Endothelial cell of hepatic sinusoid (primary cell): ENCODE measurements at regions not wholly inside any gene's neighbourhood (a gene's known extent, or its start where the extent isn't known, plus 50 kb on each side); places are given as distances from the start of the nearest gene placed in this dataset.
"Not testable (repeated sequence)": the region's sequence is repeated elsewhere in the genome, so short reads cannot be mapped to it uniquely, and the experiment has no call there.

Experiments
- in situ Hi-C: cut with HindIII; loops from 2 replicates; pipeline ENCODE4 v1.10.0; 2017; ENCODE audit warnings: low sequenced_read_pairs

DNA sequence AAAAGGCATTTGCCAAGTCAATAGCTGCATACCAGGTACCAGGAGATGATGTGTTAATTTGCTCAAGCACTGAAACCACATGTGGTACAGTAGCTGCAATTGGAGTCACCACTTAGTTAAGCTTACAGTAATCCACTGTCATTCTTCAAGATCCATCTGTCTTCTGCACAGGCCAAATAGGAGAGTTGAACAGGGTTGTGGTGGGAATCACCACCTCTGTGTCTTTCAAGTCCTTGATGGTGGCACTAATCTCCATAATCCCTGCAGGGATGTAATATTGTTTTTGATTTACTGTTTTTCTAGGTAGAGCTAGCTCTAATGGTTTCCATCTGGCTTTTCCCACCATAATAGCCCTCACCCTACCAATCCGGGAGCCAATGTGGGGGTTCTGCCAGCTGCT lies 91.9 kb downstream of the FCRL5 start:
- in situ Hi-C loops, result no loop called here

- in situ Hi-C loops, result no loop called here
Measured at GRCh38 chr1:157457279-157457678, 95.0 kb downstream of the FCRL5 start.

GRCh38 chr1:157455318-157455717 lies 97.0 kb downstream of the FCRL5 start:
- in situ Hi-C loops, result no loop called here

- in situ Hi-C loops, result no loop called here
Measured at GRCh38 chr1:157450106-157450505, 102.2 kb downstream of the FCRL5 start.

DNA sequence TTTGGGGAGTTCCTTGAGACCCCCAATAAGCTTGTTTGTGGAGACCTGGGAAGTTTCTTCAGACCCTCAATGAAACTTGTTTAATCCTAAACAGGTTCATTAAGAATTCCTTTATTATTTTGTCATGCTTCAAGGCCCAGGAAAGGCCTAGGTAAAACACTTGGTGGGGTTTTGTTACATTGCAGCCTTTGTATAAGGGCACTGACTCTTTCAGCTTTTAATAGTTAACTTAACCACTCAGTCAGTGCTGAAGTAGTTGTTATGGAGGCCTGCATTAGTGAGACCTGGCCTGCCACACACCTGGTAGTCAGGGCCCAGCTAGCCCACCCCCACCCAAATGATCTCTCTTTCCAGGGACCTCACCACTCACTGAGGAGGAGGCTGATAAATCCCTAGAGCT lies 103.7 kb downstream of the FCRL5 start:
- in situ Hi-C loops, result no loop called here

GRCh38 chr1:157446356-157446755 lies 106.0 kb downstream of the FCRL5 start:
- in situ Hi-C loops, result not testable (repeated sequence)

DNA sequence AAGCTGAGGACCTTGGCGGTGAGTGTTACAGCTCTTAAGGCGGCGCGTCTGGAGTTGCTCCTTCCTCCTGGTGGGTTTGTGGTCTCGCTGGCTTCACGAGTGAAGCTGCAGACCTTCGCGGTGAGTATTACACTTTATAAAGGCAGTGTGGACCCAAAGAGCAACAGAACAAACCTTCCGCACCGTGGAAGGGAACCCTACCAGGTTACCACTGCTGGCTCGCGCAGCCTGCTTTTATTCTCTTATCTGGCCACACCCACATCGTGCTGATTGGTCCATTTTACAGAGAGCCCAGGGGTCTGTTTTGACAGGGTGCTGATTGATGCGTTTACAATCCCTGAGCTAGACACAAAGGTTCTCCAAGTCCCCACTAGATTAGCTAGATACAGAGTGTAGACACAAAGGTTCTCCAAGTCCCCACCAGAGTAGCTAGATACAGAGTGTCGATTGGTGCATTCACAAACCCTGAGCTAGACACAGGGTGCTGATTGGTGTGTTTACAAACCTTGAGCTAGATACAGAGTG lies 106.6 kb downstream of the FCRL5 start:
- in situ Hi-C loops, result not testable (repeated sequence)

- in situ Hi-C loops, result no loop called here
Measured at GRCh38 chr1:157442065-157442464, 110.2 kb downstream of the FCRL5 start.

DNA sequence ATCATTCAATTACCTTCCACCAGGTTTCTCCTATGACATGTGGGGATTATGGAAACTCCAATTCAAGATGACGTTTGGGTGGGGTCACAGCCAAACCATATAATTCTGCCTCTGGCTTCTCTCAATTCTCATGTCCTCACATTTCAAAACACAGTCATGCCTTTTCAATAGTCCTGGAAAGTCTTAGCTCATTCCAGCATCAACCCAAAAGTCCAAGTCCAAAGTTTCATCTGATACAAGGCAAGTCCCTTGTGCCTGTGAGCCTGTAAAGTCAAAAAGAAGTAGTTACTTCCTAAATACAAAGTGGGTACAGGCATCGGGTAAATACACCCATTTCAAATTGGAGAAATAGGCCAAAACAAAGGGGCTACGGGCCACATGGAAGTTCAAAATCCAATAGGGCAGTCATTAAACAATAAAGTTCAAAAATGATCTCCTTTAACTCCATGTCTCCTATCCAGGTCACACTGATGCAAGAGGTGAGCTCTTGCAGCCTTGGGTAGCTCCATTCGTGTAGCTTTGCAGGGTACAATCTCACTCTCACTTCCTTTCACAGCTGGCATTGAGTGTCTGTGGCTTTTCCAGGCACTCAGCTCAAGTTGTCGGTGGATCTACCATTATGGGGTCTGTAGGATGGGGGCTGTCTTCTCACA lies 112.9 kb downstream of the FCRL5 start:
- in situ Hi-C loops, result no loop called here

GRCh38 chr1:157438613-157439012 lies 113.7 kb downstream of the FCRL5 start:
- in situ Hi-C loops, result no loop called here

DNA sequence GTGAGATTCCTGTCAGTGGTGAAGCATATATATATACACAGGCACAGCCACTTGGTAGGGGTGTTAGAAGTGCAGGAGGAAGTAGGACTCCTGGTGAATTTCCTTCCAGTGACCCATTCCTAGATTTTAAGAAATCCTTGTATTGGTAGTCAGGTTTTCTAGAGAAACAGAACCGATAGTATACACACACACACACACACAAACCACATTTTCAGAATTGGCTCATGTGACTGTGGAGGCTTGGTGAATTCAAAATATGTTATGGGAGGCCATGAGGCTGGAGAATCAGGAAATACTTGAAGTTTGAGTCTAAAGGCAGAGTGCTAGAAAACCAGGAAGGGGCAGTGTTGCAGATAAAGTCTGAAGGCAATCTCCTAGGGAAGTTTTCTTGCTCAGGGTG lies 114.2 kb downstream of the FCRL5 start:
- in situ Hi-C loops, result no loop called here

DNA sequence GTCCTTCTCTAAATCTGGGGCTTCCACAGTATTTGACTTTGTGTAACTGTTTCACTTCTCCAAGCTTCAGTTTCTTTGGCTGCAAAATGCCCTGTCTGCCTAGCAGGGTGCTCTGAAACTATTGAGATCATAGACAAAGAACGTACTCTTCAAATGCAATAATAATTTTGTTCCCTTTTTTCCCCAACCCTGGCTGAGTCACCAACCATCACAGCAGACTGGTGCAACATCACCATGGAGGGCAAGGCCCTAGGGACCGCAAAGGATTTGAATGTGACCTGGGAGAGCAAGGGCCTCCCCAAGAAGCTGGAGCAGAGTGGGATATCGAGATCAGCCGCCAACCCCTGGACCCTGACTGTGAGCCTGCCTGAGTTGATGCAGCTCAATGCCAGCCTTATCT lies 115.0 kb downstream of the FCRL5 start:
- in situ Hi-C loops, result no loop called here

GRCh38 chr1:157431751-157432150 lies 120.6 kb downstream of the FCRL5 start:
- in situ Hi-C loops, result no loop called here

DNA sequence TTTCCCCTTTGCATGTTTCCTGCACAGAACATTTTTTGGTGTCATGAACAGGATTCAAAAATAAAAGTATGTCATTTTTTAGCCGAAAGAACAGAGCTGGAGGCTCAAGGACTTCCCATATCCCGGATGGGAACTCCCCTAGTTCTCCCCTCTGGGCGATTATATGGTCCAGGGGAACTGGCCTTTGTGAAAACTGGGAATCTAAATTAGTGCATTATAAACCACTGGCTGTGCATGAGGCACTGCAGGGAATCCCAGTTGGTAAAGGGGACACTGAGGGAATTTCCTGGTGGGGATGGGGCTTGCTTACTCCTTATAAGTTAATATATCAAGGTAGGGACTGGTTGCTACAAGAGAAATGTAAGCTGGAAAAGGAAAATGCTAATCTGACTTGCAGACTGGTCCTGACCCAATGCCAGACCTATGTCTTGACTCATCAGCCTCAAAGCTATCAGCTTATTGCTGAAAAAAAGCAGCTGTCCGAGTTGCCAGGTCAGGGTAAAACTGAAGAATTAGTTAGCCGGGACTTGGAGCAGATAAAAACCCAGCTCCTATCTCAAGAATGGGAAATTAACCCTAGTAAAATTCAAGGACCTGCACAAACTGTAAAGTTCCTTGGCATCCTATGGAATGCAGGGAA lies 122.6 kb downstream of the FCRL5 start:
- in situ Hi-C loops, result no loop called here

DNA sequence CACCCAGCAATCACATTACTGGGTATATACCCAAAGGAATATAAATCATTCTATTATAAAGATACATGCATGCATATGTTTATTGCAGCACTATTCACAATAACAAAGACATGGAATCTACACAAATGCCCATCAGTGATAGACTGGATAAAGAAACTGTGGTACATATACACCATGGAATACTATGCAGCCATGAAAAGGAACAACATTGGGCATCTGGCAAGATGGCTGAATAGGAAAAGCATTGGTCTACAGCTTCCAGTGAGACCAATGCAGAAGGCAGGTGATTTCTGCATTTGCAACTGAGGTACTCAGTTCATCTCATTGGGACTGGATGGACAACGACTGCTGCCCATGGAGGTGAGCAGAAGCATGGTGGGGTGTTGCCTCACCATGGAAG lies 128.6 kb downstream of the FCRL5 start:
- in situ Hi-C loops, result not testable (repeated sequence)

DNA sequence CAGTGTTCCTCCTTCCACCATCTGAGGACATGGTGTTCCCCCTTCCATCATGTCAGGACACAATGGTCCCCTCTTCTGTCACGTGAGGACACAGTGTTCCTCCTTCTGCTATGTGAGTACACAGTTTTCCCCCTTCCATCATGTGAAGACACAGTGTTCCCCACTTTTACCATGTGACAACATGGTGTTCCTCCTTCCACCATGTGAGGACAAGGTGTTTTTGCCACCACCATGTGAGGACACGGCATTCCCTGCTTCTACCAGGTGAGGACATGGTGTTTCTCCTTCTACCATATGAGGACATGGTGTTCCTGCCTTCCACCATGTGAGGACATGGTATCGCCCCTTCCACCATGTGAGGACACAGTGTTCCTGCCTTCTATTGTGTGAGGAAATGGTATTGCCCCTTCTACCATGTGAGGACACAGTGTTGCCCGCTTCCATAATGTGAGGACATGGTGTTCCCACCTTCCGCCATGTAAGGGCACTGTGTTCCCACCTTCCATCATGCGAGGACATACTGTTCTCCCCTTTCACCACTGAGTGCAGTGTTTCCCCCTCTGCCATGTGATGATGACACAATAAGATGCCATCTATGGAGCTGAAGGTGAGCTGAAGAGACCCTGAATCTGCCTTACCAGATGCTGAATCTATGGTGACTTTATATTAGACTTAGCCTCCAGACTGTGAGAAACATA lies 132.3 kb downstream of the FCRL5 start:
- in situ Hi-C loops, result no loop called here

- in situ Hi-C loops, result no loop called here
Measured at GRCh38 chr1:157418659-157419058, 133.7 kb downstream of the FCRL5 start.

- in situ Hi-C loops, result no loop called here
Measured at GRCh38 chr1:157418231-157418630, 134.1 kb downstream of the FCRL5 start.

GRCh38 chr1:157415661-157416060 lies 136.7 kb downstream of the FCRL5 start:
- in situ Hi-C loops, result no loop called here

GRCh38 chr1:157412308-157412707 lies 140.0 kb downstream of the FCRL5 start:
- in situ Hi-C loops, result no loop called here

DNA sequence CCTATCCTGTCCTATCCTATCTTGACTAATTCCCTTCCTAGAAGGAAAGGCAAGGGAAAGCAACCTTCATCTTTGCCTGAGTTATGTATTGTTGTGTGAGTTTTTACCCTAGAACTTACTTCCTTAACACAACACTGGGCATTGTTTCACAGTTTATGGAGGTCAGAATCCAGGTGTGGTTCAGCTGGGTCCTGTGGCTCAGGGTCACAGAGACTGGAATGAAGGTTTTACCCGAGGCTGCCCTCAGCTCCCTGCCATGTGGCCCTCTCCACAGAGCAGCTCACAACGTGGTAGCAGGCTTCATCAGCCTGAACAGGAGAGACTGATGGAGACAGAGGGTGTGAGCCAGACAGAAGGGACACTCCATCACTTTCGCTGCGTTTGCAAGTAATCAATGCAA lies 140.5 kb downstream of the FCRL5 start:
- in situ Hi-C loops, result no loop called here

DNA sequence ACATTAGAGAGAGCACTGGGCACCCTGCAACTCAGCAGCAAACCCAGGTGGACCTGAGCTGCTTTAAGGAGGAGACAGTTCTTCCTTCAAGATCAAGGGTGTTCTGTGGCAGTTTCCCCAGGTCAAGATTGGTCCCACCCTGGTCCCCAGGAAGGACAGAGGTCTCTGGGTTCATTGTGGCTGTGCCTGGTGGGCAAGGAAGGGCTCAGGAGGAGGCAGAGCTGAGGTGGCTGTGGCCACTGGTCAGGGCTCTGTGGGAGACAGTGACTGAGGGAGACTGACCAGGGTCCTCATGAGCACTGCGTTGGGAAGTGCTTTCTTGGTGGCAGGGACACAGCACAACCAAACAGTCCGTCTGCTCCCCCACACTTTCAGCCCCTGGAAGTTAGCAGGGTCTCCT lies 141.3 kb downstream of the FCRL5 start:
- in situ Hi-C loops, result no loop called here
